Activated B cell treated with CpG ODN at 0.5 μM for 24 hours (primary cell): ENCODE measurements at regions not wholly inside any gene's neighbourhood (a gene's known extent, or its start where the extent isn't known, plus 50 kb on each side); places are given as distances from the start of the nearest gene placed in this dataset.

Source experiments
- ATAC-seq: fragments of 200-7000 bp; cut with Tn5 transposase; one replicate; pipeline ENCODE4 v1.10.0; 2021; ENCODE audit warnings: low read depth, mild to moderate bottlenecking, moderate library complexity
- CTCF ChIA-PET: fragments of 350-600 bp; sonication (Branson Sonifier 250); formaldehyde crosslinking; loops from one replicate; lab custom pipeline; 2021; ENCODE audit warnings: antibody characterized with exemption; lab: Charles Lee
- POLR2A ChIA-PET: fragments of 350-600 bp; sonication (Branson Sonifier 250); formaldehyde crosslinking; loops from one replicate; lab custom pipeline; 2021; ENCODE audit warnings: antibody characterized with exemption; lab: Charles Lee
- DNase-seq: peaks from one replicate; pipeline ENCODE4 v3.0.0; 2022
- H3K27ac Mint-ChIP-seq: one replicate; pipeline ENCODE4 v1.8.0; 2020; ENCODE audit warnings: mixed read lengths
- H3K27me3 Mint-ChIP-seq: one replicate; pipeline ENCODE4 v1.8.0; 2021; ENCODE audit warnings: mixed read lengths
- H3K36me3 Mint-ChIP-seq: one replicate; pipeline ENCODE4 v1.8.0; 2021; ENCODE audit warnings: low read depth, mixed read lengths
- H3K4me1 Mint-ChIP-seq: one replicate; pipeline ENCODE4 v1.8.0; 2021; ENCODE audit warnings: mixed read lengths
- H3K4me3 Mint-ChIP-seq: one replicate; pipeline ENCODE4 v1.8.0; 2020; ENCODE audit warnings: mild to moderate bottlenecking, mixed read lengths
- H3K9me3 Mint-ChIP-seq: one replicate; pipeline ENCODE4 v1.8.0; 2020; ENCODE audit warnings: mixed read lengths
- intact Hi-C: fragments of 100-400 bp; cut with micrococcal nuclease; formaldehyde crosslinking; loops from one replicate; pipeline ENCODE4 v1.15.1; 2024
- TF ChIP-seq, protein P1 (sequence below): fragments of 200-600 bp; IDR thresholded peaks from one replicate; pipeline ENCODE4 v1.8.0; 2022; ENCODE audit warnings: antibody characterized with exemption, mild to moderate bottlenecking

GRCh38 chr2:17190527-17190926, 327.7 kb downstream of the RAD51AP2 start:
- Mint-ChIP-seq H3K4me3 (no peak overlapping the region), H3K27me3 (no peaks in the 10 kb centered on the region), H3K27ac (no peak overlapping the region), H3K9me3 (no peaks in the 10 kb centered on the region), H3K36me3 (no peaks in the 10 kb centered on the region), H3K4me1 (peaks cover 14% of the 10 kb centered on the region)
- intact Hi-C loops: no loop called here
- POLR2A ChIA-PET: no interaction called here
- ATAC-seq (no peak), DNase-seq (no peak)
- CTCF ChIA-PET: no interaction called here
- TF ChIP-seq, protein P1, sequence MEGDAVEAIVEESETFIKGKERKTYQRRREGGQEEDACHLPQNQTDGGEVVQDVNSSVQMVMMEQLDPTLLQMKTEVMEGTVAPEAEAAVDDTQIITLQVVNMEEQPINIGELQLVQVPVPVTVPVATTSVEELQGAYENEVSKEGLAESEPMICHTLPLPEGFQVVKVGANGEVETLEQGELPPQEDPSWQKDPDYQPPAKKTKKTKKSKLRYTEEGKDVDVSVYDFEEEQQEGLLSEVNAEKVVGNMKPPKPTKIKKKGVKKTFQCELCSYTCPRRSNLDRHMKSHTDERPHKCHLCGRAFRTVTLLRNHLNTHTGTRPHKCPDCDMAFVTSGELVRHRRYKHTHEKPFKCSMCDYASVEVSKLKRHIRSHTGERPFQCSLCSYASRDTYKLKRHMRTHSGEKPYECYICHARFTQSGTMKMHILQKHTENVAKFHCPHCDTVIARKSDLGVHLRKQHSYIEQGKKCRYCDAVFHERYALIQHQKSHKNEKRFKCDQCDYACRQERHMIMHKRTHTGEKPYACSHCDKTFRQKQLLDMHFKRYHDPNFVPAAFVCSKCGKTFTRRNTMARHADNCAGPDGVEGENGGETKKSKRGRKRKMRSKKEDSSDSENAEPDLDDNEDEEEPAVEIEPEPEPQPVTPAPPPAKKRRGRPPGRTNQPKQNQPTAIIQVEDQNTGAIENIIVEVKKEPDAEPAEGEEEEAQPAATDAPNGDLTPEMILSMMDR: no peak

DNA sequence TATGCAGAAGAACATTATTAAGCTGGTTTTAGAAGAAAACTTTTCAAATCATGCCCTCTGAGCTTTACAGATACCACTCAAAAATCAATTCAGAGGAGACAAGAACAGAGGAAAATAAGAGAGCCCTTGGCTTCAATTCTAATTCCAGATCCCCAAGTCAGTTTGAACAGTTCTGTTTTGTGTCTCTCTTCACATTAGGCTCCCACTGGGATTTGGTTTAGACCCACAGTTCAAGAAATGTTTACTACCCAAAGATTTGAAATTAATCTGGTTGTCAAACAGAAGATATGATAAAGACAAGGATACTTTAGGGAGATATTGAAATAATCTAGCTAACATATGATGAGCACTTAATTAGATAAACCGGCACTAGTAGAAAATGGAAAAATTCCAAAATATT, 329.5 kb downstream of the RAD51AP2 start:
- no peaks in the 10 kb centered on the region for H3K9me3 Mint-ChIP-seq
- no peak overlapping the region for H3K27ac Mint-ChIP-seq
- TF ChIP-seq, protein P1: no peak
- CTCF ChIA-PET: no interaction called here
- peaks cover 16% of the 10 kb centered on the region for H3K4me1 Mint-ChIP-seq
- intact Hi-C loops: no loop called here
- DNase-seq (no peak), ATAC-seq (no peak)
- POLR2A ChIA-PET: no interaction called here
- H3K36me3 Mint-ChIP-seq: no peaks in the 10 kb centered on the region
- no peak overlapping the region for H3K4me3 Mint-ChIP-seq
- no peaks in the 10 kb centered on the region for H3K27me3 Mint-ChIP-seq

DNA sequence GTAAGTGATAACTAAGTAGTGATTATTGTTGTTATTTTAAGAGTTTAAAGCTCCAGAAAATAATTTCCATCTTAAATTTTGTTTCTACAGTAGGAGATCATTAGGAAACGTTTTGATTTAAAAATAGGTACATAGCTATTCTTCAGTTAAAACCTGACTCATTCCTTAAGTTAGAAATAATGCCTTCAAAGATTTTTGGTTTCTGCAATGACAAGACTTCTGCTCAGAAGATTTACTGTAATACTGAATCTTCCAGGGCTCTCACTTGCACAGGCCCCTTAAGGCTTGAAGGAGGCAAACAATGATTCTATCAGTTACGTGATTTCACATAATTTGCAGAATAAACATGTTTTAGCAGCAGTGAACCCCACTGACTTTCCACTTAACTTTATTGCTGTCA, 333.7 kb downstream of the RAD51AP2 start:
- Mint-ChIP-seq H3K27me3 (no peaks in the 10 kb centered on the region), H3K4me1 (peaks cover 11% of the 10 kb centered on the region), H3K36me3 (no peaks in the 10 kb centered on the region), H3K9me3 (no peaks in the 10 kb centered on the region), H3K27ac (no peak overlapping the region), H3K4me3 (no peak overlapping the region)
- ATAC-seq (no peak), DNase-seq (no peak)
- TF ChIP-seq, protein P1: no peak
- ChIA-PET CTCF (no interaction called here), POLR2A (no interaction called here)
- intact Hi-C loops: no loop called here

DNA sequence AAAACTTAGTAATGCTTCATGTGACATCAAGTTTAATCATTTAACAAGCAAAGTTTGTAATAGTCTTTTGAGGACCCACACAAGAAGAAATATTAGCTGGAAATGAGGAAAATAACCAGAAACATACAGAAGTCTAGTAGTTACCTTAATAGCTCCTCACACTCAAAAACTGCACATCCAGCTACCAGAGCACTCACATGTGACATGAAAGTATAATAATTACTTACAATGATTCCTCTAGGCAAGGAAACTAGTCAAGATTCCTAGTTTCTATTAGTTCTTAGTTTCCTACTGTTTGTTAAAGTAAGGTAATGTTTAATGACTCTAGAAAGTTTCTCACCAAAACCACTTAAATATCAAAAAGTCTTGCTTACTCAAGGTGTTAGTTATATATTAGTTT, 335.8 kb downstream of the RAD51AP2 start:
- ATAC-seq (no peak), DNase-seq (no peak)
- H3K4me3 Mint-ChIP-seq: no peak overlapping the region
- no peak overlapping the region for H3K27ac Mint-ChIP-seq
- intact Hi-C loops: no loop called here
- no peaks in the 10 kb centered on the region for H3K36me3 Mint-ChIP-seq
- TF ChIP-seq, protein P1: no peak
- no peaks in the 10 kb centered on the region for H3K9me3 Mint-ChIP-seq
- H3K27me3 Mint-ChIP-seq: no peaks in the 10 kb centered on the region
- ChIA-PET POLR2A (no interaction called here), CTCF (no interaction called here)
- peaks cover 25% of the 10 kb centered on the region for H3K4me1 Mint-ChIP-seq

DNA sequence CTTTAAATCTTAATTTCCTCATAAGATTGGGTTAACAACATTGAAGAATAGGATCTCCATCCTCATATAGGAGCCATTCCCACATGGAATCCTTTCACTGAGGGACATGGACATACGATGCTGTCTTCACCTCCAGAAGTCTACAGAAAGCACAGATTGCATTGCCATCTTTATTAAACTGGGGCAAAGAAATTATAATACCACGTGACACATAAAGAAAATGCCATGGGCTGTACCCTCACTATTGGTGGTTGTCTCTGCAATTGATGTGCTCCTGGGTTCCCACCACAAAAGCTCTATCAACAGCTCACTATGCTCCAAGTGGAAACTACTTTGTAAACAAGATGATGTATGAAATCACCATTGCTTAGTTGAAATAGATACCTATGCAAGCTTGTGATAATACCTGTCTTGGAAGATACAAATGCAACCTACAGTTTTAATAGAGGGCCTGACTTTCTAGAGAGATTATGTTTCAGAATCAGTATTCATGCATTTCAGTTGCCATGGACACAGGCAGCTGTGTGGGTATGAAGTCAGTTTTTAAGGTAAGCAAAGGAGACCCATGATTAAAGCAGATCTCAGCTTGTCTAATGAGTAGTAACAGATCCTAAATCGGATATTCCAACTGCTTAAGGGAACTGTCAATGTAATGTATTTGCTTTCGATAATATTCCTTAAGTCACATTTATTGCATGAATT, 337.0 kb downstream of the RAD51AP2 start:
- no peak overlapping the region for H3K4me3 Mint-ChIP-seq
- H3K27ac Mint-ChIP-seq: no peak overlapping the region
- intact Hi-C loops: no loop called here
- peaks cover 27% of the 10 kb centered on the region for H3K4me1 Mint-ChIP-seq
- H3K27me3 Mint-ChIP-seq: no peaks in the 10 kb centered on the region
- H3K36me3 Mint-ChIP-seq: no peaks in the 10 kb centered on the region
- CTCF ChIA-PET: no interaction called here
- ATAC-seq: no peak
- DNase-seq: no peak
- H3K9me3 Mint-ChIP-seq: no peaks in the 10 kb centered on the region
- POLR2A ChIA-PET: no interaction called here
- TF ChIP-seq, protein P1: no peak
